Fibroblast of lung (primary cell): ENCODE measurements at regions not wholly inside any gene's neighbourhood (a gene's known extent, or its start where the extent isn't known, plus 50 kb on each side); places are given as distances from the start of the nearest gene placed in this dataset.

Experiments
- DNase-seq, 2 donors: peaks; one replicate each; pipeline versions ENCODE4 v3.0.0 to v3.0.0-alpha.2; 2010; ENCODE audit warnings: low read depth in 2 of 2
- H2AFZ ChIP-seq: 2 replicates; pipeline ENCODE4 v1.5.1; 2012; ENCODE audit warnings: low read length, control low read depth, inconsistent platforms
- H3K27ac ChIP-seq: 2 replicates; pipeline ENCODE4 v1.5.1; 2011; ENCODE audit warnings: low read length, control low read depth; ENCODE audit not compliant: insufficient read depth
- H3K27me3 ChIP-seq: 2 replicates; pipeline ENCODE4 v1.5.1; 2011; ENCODE audit warnings: mild to moderate bottlenecking, low read length; ENCODE audit not compliant: control insufficient read depth, insufficient read depth
- H3K36me3 ChIP-seq: 2 replicates; pipeline ENCODE4 v1.5.1; 2011; ENCODE audit warnings: low read length; ENCODE audit not compliant: control insufficient read depth, insufficient read depth
- H3K4me1 ChIP-seq: 2 replicates; pipeline ENCODE4 v1.5.1; 2011; ENCODE audit warnings: low read length; ENCODE audit not compliant: control insufficient read depth, insufficient read depth; ENCODE audit errors: extremely low read depth
- H3K4me2 ChIP-seq: 2 replicates; pipeline ENCODE4 v1.5.1; 2011; ENCODE audit warnings: low read length, control low read depth; ENCODE audit not compliant: insufficient read depth; ENCODE audit errors: extremely low read depth
- H3K4me3 ChIP-seq, 4 experiments: fragments of 200-600 bp in 1 of 4; sonication (generic) in 1 of 4; replicated peaks in 1 of 4; 2 replicates each; pipeline ENCODE4 v1.5.1; 2011 to 2016; ENCODE audit warnings: low read length in 4 of 4, low read depth in 3 of 4, mild to moderate bottlenecking in 3 of 4, control low read depth in 2 of 4, inconsistent platforms in 1 of 4, mixed read lengths in 1 of 4; ENCODE audit not compliant: insufficient read depth in 1 of 4; ENCODE audit errors: control extremely low read depth in 1 of 4
- H3K79me2 ChIP-seq: 2 replicates; pipeline ENCODE4 v1.5.1; 2012; ENCODE audit warnings: mild to moderate bottlenecking, low read length, inconsistent platforms; ENCODE audit not compliant: control insufficient read depth, insufficient read depth
- H3K9ac ChIP-seq: 2 replicates; pipeline ENCODE4 v1.5.1; 2011; ENCODE audit warnings: mild to moderate bottlenecking, low read length, control low read depth; ENCODE audit not compliant: insufficient read depth
- H3K9me3 ChIP-seq: 2 replicates; pipeline ENCODE4 v1.5.1; 2012; ENCODE audit warnings: low read depth, low read length; ENCODE audit not compliant: control insufficient read depth, insufficient read depth
- H4K20me1 ChIP-seq: 2 replicates; pipeline ENCODE4 v1.5.1; 2011; ENCODE audit warnings: low read length; ENCODE audit not compliant: control insufficient read depth, insufficient read depth; ENCODE audit errors: extremely low read depth
- EZH2 ChIP-seq: IDR thresholded peaks from 2 replicates; pipeline ENCODE4 v1.5.1; 2012; ENCODE audit warnings: low read length, control low read depth, mild to moderate bottlenecking; ENCODE audit errors: missing control alignments
- TF ChIP-seq, protein P1 (sequence below), 2 donors: IDR thresholded peaks in 1 of 2; conservative IDR thresholded peaks in 1 of 2; 1 replicate in 1 of 2; 2 replicates in 1 of 2; pipeline ENCODE4 v1.5.1; 2011 to 2012; ENCODE audit warnings: low read length in 2 of 2, control low read depth in 1 of 2, inconsistent platforms in 1 of 2, low read depth in 1 of 2, mild to moderate bottlenecking in 1 of 2

DNA sequence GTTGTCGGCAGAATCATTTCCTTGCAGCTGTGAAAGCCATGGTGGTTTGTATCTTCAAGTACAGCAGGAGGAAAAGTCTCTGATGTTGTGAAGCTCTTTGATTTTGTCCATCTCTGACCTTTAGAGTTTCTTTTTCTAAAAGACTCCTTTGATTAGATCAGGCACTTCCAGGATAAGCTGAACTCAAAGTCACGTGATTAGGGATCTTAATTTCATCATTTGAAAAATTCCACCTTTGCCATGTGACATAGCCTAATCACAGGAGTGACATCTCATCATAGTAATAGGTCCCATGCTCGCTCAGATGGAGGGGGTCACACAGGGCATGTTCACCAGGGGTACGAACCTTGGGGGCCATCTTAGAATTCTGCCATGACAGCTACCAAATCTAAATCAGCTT lies 441.5 kb upstream of the CDH4 start:
- Histone ChIP-seq H3K9ac (no peak overlapping the region), H3K36me3 (no peaks in the 10 kb centered on the region), H2AFZ (no peak overlapping the region), H3K4me1 (no peaks in the 10 kb centered on the region), H4K20me1 (no peaks in the 10 kb centered on the region), H3K4me2 (no peak overlapping the region), H3K9me3 (no peaks in the 10 kb centered on the region), H3K27ac (no peak overlapping the region), H3K4me3 (no peak overlapping the region), H3K79me2 (no peaks in the 10 kb centered on the region), H3K27me3 (no peaks in the 10 kb centered on the region)
- no peak for DNase-seq
- TF ChIP-seq, protein P1, sequence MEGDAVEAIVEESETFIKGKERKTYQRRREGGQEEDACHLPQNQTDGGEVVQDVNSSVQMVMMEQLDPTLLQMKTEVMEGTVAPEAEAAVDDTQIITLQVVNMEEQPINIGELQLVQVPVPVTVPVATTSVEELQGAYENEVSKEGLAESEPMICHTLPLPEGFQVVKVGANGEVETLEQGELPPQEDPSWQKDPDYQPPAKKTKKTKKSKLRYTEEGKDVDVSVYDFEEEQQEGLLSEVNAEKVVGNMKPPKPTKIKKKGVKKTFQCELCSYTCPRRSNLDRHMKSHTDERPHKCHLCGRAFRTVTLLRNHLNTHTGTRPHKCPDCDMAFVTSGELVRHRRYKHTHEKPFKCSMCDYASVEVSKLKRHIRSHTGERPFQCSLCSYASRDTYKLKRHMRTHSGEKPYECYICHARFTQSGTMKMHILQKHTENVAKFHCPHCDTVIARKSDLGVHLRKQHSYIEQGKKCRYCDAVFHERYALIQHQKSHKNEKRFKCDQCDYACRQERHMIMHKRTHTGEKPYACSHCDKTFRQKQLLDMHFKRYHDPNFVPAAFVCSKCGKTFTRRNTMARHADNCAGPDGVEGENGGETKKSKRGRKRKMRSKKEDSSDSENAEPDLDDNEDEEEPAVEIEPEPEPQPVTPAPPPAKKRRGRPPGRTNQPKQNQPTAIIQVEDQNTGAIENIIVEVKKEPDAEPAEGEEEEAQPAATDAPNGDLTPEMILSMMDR (conservative IDR thresholded peaks at IDR 0.05 in 1 of 2, IDR thresholded peaks at IDR 0.05 in 1 of 2; ENCODE audit: low read depth in 1 of 2, low read length in 2 of 2): no peak
- no peak for TF ChIP-seq EZH2

DNA sequence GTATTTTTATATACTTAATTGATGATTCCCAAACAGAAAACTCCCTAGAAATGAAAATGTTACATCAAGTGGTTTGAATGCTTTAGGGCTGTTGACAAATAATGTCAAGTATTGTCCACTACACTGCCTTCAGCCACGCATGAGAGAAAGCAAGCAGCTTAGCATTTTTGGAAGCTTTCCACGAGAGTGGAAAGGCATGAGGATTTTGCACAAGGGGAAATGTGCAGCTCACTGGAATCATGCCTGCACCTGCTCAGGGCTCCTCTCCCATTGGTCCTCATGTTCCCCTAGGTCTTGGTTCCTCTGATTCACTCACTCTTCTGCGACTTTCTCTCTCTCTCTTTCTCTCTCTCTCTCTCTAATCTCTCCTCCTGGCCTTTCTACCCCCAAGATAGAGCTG lies 439.5 kb upstream of the CDH4 start:
- Histone ChIP-seq H3K27me3 (no peaks in the 10 kb centered on the region), H3K27ac (no peak overlapping the region), H3K9ac (no peak overlapping the region), H4K20me1 (no peaks in the 10 kb centered on the region), H3K9me3 (no peaks in the 10 kb centered on the region), H3K79me2 (no peaks in the 10 kb centered on the region), H3K4me3 (no peak overlapping the region), H3K36me3 (no peaks in the 10 kb centered on the region), H3K4me1 (no peaks in the 10 kb centered on the region), H3K4me2 (no peak overlapping the region), H2AFZ (no peak overlapping the region)
- DNase-seq: no peak
- TF ChIP-seq EZH2: no peak
- TF ChIP-seq, protein P1 (conservative IDR thresholded peaks at IDR 0.05 in 1 of 2, IDR thresholded peaks at IDR 0.05 in 1 of 2; ENCODE audit: low read depth in 1 of 2, low read length in 2 of 2): no peak

DNA sequence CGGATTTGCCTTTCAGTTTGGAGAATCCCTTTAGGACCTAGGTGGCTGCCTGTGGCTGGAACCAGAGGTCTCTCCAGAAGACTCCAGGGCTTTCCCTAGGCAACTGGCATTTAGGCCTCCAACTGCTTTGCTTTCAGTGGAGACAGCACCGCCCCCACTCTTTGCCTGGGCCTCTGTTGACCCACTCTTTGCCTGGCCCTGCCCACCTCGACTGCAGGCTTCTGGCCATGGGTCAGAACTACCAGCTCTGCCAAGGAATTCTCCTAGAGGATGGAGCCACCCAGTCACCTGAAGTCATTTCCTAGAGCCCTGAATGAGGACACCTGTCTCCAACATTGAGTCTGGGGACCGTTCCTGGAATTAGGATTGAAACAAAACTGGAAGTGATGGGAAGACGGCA lies 439.0 kb upstream of the CDH4 start:
- no peaks in the 10 kb centered on the region for H3K79me2 ChIP-seq
- H3K9ac ChIP-seq: no peak overlapping the region
- no peaks in the 10 kb centered on the region for H3K36me3 ChIP-seq
- no peak overlapping the region for H3K4me2 ChIP-seq
- no peak for DNase-seq
- H3K9me3 ChIP-seq: no peaks in the 10 kb centered on the region
- no peaks in the 10 kb centered on the region for H3K4me1 ChIP-seq
- H4K20me1 ChIP-seq: no peaks in the 10 kb centered on the region
- no peak overlapping the region for H2AFZ ChIP-seq
- TF ChIP-seq EZH2: no peak
- TF ChIP-seq, protein P1 (conservative IDR thresholded peaks at IDR 0.05 in 1 of 2, IDR thresholded peaks at IDR 0.05 in 1 of 2; ENCODE audit: low read depth in 1 of 2, low read length in 2 of 2): no peak
- no peaks in the 10 kb centered on the region for H3K27me3 ChIP-seq
- H3K4me3 ChIP-seq: no peak overlapping the region
- H3K27ac ChIP-seq: no peak overlapping the region
